Chondrocyte (in vitro differentiated cells): ENCODE measurements at regions not wholly inside any gene's neighbourhood (a gene's known extent, or its start where the extent isn't known, plus 50 kb on each side); places are given as distances from the start of the nearest gene placed in this dataset.

Source experiments
- DNase-seq: peaks from one replicate; pipeline ENCODE4 v3.0.0; 2021; ENCODE audit warnings: mixed read lengths, low spot score
- H3K27ac Mint-ChIP-seq: one replicate; pipeline ENCODE4 v1.8.0; 2021; ENCODE audit warnings: mild to moderate bottlenecking, moderate library complexity, mixed read lengths; ENCODE audit not compliant: unreplicated experiment
- H3K27me3 Mint-ChIP-seq: 2 replicates; pipeline ENCODE4 v1.8.0; 2021; ENCODE audit warnings: low read depth, mixed read lengths
- H3K36me3 Mint-ChIP-seq: 2 replicates; pipeline ENCODE4 v1.8.0; 2021; ENCODE audit warnings: low read depth, mixed read lengths
- H3K4me1 Mint-ChIP-seq: 2 replicates; pipeline ENCODE4 v1.8.0; 2021; ENCODE audit warnings: low read depth, mild to moderate bottlenecking, mixed read lengths
- H3K4me3 Mint-ChIP-seq: one replicate; pipeline ENCODE4 v1.8.0; 2021; ENCODE audit warnings: mild to moderate bottlenecking, moderate library complexity, mixed read lengths; ENCODE audit not compliant: unreplicated experiment
- H3K9me3 Mint-ChIP-seq: 2 replicates; pipeline ENCODE4 v1.8.0; 2021; ENCODE audit warnings: low read depth, mixed read lengths
- TF ChIP-seq, protein P1 (sequence below): fragments of 200-600 bp; sonication (generic); IDR thresholded peaks from 2 replicates; pipeline ENCODE4 v1.5.0; 2021; ENCODE audit warnings: antibody characterized with exemption, mild to moderate bottlenecking, moderate library complexity

DNA sequence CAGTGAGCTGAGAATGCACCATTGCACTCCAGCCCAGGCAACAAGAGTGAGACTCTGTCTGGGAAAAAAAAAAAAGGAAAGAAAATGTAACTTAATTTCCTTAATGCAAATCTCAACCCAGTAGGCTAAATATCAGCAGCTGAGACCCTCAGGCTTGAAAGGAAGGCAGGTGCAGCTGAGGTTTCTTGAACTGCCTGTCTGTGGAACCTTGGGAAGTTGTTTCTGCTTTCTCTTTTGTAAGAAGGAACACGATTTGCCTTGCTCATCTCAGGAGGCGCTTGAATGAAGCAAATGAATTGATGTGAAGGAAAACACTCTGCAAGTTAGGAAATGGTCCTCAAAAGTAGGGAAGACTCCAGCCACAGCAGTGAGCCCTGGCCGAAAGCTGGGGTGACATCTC is 143.3 kb downstream of the IRX1 start:
- DNase-seq = no peak
- TF ChIP-seq, protein P1, sequence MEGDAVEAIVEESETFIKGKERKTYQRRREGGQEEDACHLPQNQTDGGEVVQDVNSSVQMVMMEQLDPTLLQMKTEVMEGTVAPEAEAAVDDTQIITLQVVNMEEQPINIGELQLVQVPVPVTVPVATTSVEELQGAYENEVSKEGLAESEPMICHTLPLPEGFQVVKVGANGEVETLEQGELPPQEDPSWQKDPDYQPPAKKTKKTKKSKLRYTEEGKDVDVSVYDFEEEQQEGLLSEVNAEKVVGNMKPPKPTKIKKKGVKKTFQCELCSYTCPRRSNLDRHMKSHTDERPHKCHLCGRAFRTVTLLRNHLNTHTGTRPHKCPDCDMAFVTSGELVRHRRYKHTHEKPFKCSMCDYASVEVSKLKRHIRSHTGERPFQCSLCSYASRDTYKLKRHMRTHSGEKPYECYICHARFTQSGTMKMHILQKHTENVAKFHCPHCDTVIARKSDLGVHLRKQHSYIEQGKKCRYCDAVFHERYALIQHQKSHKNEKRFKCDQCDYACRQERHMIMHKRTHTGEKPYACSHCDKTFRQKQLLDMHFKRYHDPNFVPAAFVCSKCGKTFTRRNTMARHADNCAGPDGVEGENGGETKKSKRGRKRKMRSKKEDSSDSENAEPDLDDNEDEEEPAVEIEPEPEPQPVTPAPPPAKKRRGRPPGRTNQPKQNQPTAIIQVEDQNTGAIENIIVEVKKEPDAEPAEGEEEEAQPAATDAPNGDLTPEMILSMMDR = no peak
- H3K9me3 Mint-ChIP-seq = peaks cover 22% of the 10 kb centered on the region
- H3K4me1 Mint-ChIP-seq = no peaks in the 10 kb centered on the region
- no peaks in the 10 kb centered on the region for H3K36me3 Mint-ChIP-seq
- H3K27ac Mint-ChIP-seq = no peak overlapping the region
- H3K4me3 Mint-ChIP-seq = no peak overlapping the region
- H3K27me3 Mint-ChIP-seq = no peaks in the 10 kb centered on the region

DNA sequence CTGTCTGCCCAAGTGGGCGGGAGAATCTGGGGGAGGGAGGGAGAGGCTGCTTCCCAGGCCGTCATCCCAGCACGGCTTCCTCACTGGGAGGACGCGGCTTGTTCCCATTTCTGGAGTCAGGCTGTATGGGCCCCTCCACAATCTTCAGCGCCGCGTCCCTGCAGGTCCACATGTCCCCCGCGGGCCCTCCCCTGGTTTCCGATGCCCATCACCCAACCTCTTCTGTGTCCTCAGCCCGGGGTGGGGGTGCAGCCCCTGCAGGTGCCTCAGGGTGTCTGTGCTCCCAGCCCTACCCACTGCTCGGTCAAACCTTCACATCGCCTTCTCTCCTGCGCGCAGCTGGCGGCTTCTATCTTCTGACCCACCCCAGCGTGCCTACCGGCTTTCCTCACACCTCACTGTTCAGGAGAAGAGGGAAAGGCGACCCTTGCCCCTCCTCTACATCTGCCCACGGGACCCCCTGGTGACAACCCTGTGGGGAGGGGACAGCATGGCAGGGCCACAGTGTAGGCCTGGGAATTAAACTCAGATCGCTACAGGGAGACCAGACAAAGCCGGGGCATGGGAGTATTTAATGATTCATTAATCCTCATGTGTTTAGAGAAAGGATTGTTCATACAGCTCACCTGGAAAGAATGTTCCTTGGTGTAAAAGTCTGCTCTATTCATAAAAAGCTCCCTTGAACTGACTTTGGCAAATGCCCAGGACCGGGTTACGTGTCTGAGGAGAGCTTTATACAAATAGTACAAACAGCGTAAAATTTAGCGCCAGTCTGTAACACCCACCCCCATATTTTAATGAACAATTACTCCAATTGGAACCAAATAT is 145.1 kb downstream of the IRX1 start:
- no peak overlapping the region for H3K27ac Mint-ChIP-seq

DNA sequence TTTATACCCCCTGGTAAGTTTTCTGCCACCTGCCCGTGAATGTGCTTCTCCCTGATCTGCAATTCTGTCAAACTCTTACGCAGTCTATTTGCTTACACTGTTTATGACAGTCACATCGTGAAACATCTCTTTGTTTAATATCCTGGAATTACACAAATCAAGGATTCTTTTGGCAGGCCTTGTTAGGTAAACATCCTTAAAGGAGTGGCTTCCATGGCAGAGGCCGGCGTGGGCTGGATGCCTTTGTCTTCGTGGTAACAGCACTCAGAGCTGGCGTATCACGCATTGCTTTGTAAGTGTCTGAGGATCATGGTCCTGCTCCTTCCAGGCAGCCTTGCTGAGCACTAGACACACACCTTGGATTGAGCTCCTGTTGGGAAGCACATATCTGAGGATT is 145.7 kb downstream of the IRX1 start:
- H3K27me3 Mint-ChIP-seq = no peaks in the 10 kb centered on the region
- DNase-seq = no peak
- TF ChIP-seq, protein P1 = no peak

More for the DNA sequence above, 145.1 kb downstream of the IRX1 start:
- H3K4me3 Mint-ChIP-seq = no peak overlapping the region
- TF ChIP-seq, protein P1 = no peak
- peaks cover 22% of the 10 kb centered on the region for H3K9me3 Mint-ChIP-seq
- H3K27me3 Mint-ChIP-seq = no peaks in the 10 kb centered on the region
- no peaks in the 10 kb centered on the region for H3K4me1 Mint-ChIP-seq
- DNase-seq = no peak
- no peaks in the 10 kb centered on the region for H3K36me3 Mint-ChIP-seq

DNA sequence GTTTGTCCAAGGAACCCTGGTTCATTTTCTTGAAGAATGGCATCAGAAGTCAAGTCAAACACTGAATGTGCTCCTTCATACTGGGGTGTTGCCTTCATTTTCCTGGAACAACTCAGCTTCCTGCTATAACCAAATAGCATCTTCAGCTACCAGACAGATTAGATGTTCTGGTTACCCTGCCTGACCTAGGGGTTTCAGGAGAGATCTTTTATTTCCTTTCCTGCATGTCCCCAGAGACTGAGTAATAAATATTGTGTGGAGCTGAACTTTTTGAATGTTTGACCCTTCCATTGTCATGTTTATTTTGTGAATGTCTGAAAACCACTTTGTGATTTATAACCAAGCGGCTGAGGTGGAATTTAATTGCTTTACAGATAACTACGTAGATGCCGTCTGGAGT is 147.1 kb downstream of the IRX1 start:
- Mint-ChIP-seq H3K4me3 (no peak overlapping the region), H3K4me1 (no peaks in the 10 kb centered on the region), H3K27ac (no peak overlapping the region), H3K9me3 (peaks cover 29% of the 10 kb centered on the region), H3K36me3 (no peaks in the 10 kb centered on the region), H3K27me3 (no peaks in the 10 kb centered on the region)
- DNase-seq = no peak
- TF ChIP-seq, protein P1 = no peak

More for the DNA sequence above, 145.7 kb downstream of the IRX1 start:
- H3K36me3 Mint-ChIP-seq = no peaks in the 10 kb centered on the region
- H3K9me3 Mint-ChIP-seq = peaks cover 22% of the 10 kb centered on the region
- no peak overlapping the region for H3K4me3 Mint-ChIP-seq
- no peaks in the 10 kb centered on the region for H3K4me1 Mint-ChIP-seq
- H3K27ac Mint-ChIP-seq = no peak overlapping the region

DNA sequence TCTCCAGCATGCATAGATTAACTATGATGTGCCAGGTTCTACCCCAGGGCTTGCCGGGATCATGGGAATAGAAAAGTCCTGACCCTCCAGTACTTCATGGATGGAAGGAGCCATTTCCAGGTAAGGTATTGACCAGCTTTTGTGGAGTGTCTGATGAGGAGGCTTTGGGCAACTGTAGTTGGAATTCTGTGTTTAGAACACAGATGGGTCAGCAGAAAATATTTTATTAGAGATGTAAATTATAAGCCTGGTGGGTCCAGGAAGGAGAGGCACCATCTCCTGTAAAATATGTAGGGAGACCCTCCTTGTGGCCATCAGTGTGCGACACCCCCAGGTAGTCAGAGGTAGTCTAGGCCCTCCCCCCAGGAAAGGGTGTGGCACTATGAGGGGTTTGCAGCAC is 156.2 kb downstream of the IRX1 start:
- DNase-seq = no peak
- H3K4me3 Mint-ChIP-seq = no peak overlapping the region
- H3K27me3 Mint-ChIP-seq = no peaks in the 10 kb centered on the region
- H3K27ac Mint-ChIP-seq = no peak overlapping the region
- no peaks in the 10 kb centered on the region for H3K36me3 Mint-ChIP-seq
- TF ChIP-seq, protein P1 = no peak
- peaks cover 22% of the 10 kb centered on the region for H3K9me3 Mint-ChIP-seq
- H3K4me1 Mint-ChIP-seq = no peaks in the 10 kb centered on the region
